ENCODE measurements at regions not wholly inside any gene's neighbourhood (a gene's known extent, or its start where the extent isn't known, plus 50 kb on each side); places are given as distances from the start of the nearest gene placed in this dataset.

DNA sequence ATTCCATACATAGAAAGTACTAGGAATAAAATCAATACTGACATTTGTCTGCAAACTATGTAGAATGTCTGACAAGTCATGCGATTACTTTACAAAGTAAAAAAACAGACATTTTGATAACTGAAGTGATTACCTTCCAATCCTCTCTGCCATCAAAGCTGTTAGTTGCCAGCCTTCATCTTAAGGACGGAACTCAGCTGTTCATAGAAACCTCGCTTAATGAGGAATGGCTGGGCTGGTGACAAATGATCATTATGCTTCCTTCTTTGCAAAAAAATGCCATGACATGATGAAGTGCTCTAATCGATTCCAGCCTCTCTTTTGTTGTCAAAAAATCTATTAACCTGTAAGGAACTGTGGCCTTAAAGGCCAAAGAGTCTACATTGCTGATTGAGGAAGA lies 1214.9 kb upstream of the IGFBP7 start:
- TF ChIP-seq CTCF (IDR thresholded peaks at IDR 0.05) (no peak), POLR2A (IDR thresholded peaks at IDR 0.05) (no peak)
